ENCODE measurements at regions not wholly inside any gene's neighbourhood (a gene's known extent, or its start where the extent isn't known, plus 50 kb on each side); places are given as distances from the start of the nearest gene placed in this dataset.

- TF ChIP-seq, protein P1, sequence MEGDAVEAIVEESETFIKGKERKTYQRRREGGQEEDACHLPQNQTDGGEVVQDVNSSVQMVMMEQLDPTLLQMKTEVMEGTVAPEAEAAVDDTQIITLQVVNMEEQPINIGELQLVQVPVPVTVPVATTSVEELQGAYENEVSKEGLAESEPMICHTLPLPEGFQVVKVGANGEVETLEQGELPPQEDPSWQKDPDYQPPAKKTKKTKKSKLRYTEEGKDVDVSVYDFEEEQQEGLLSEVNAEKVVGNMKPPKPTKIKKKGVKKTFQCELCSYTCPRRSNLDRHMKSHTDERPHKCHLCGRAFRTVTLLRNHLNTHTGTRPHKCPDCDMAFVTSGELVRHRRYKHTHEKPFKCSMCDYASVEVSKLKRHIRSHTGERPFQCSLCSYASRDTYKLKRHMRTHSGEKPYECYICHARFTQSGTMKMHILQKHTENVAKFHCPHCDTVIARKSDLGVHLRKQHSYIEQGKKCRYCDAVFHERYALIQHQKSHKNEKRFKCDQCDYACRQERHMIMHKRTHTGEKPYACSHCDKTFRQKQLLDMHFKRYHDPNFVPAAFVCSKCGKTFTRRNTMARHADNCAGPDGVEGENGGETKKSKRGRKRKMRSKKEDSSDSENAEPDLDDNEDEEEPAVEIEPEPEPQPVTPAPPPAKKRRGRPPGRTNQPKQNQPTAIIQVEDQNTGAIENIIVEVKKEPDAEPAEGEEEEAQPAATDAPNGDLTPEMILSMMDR (IDR thresholded peaks at IDR 0.05): no peak
- TF ChIP-seq NR3C1 (IDR thresholded peaks at IDR 0.05) (no peak), RAD21 (conservative IDR thresholded peaks at IDR 0.05 in 1 of 2, IDR thresholded peaks at IDR 0.05 in 1 of 2) (no peak), POLR2A (IDR thresholded peaks at IDR 0.05; ENCODE audit: low read length) (no peak), MAZ (IDR thresholded peaks at IDR 0.05; ENCODE audit: borderline replicate concordance, low read depth, low read length) (no peak)
- TF ChIP-seq, protein P2, sequence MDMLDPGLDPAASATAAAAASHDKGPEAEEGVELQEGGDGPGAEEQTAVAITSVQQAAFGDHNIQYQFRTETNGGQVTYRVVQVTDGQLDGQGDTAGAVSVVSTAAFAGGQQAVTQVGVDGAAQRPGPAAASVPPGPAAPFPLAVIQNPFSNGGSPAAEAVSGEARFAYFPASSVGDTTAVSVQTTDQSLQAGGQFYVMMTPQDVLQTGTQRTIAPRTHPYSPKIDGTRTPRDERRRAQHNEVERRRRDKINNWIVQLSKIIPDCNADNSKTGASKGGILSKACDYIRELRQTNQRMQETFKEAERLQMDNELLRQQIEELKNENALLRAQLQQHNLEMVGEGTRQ (IDR thresholded peaks at IDR 0.05): no peak
- TF ChIP-seq, protein P3, sequence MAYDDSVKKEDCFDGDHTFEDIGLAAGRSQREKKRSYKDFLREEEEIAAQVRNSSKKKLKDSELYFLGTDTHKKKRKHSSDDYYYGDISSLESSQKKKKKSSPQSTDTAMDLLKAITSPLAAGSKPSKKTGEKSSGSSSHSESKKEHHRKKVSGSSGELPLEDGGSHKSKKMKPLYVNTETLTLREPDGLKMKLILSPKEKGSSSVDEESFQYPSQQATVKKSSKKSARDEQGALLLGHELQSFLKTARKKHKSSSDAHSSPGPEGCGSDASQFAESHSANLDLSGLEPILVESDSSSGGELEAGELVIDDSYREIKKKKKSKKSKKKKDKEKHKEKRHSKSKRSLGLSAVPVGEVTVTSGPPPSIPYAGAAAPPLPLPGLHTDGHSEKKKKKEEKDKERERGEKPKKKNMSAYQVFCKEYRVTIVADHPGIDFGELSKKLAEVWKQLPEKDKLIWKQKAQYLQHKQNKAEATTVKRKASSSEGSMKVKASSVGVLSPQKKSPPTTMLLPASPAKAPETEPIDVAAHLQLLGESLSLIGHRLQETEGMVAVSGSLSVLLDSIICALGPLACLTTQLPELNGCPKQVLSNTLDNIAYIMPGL (CRISPR knock-in tag; IDR thresholded peaks at IDR 0.05; ENCODE audit: borderline replicate concordance): no peak
Measured at GRCh38 chr2:15803543-15804245, 136.7 kb upstream of the MYCN start.

All from A549 (cell line).